Smooth muscle cell (in vitro differentiated cells): ENCODE measurements at regions not wholly inside any gene's neighbourhood (a gene's known extent, or its start where the extent isn't known, plus 50 kb on each side); places are given as distances from the start of the nearest gene placed in this dataset.

ENCODE experiments used
- DNase-seq: peaks from one replicate; lab custom pipeline; 2025; ENCODE audit not compliant: unreplicated experiment; lab: John Stamatoyannopoulos, UW
- H2AFZ ChIP-seq: fragments of 200-600 bp; sonication (generic); 2 replicates; pipeline ENCODE4 v1.6.0; 2016; ENCODE audit warnings: antibody characterized with exemption, low read depth, mild to moderate bottlenecking
- H3F3A ChIP-seq: fragments of 200-600 bp; sonication (generic); 2 replicates; pipeline ENCODE4 v1.6.0; 2017; ENCODE audit warnings: antibody characterized with exemption, low read depth
- H3K27ac ChIP-seq: fragments of 200-600 bp; sonication (generic); 2 replicates; pipeline ENCODE4 v1.5.1; 2016; ENCODE audit warnings: low read depth, mild to moderate bottlenecking
- H3K27me3 ChIP-seq: fragments of 200-600 bp; sonication (generic); 2 replicates; pipeline ENCODE4 v1.6.1; 2016; ENCODE audit warnings: low read depth, mild to moderate bottlenecking
- H3K36me3 ChIP-seq: fragments of 200-600 bp; sonication (generic); 2 replicates; pipeline ENCODE4 v1.5.1; 2016; ENCODE audit warnings: low read depth
- H3K4me1 ChIP-seq: fragments of 200-600 bp; sonication (generic); 2 replicates; pipeline ENCODE4 v1.5.1; 2016; ENCODE audit warnings: low read depth
- H3K4me2 ChIP-seq: fragments of 200-600 bp; sonication (generic); 2 replicates; pipeline ENCODE4 v1.6.0; 2016; ENCODE audit warnings: mild to moderate bottlenecking
- H3K4me3 ChIP-seq: fragments of 200-600 bp; sonication (generic); 2 replicates; pipeline ENCODE4 v1.5.1; 2016; ENCODE audit warnings: mild to moderate bottlenecking
- H3K79me2 ChIP-seq: fragments of 200-600 bp; sonication (generic); 2 replicates; pipeline ENCODE4 v1.6.0; 2016; ENCODE audit warnings: low read depth, mild to moderate bottlenecking
- H3K9ac ChIP-seq: fragments of 200-600 bp; sonication (generic); 2 replicates; pipeline ENCODE4 v1.6.0; 2016; ENCODE audit warnings: low read depth
- H3K9me3 ChIP-seq: fragments of 200-600 bp; sonication (generic); replicated peaks from 2 replicates; pipeline ENCODE4 v1.5.1; 2016; ENCODE audit warnings: low read depth
- H4K20me1 ChIP-seq: fragments of 200-600 bp; sonication (generic); 2 replicates; pipeline ENCODE4 v1.6.0; 2016; ENCODE audit warnings: low read depth
- CTCF ChIP-seq: fragments of 200-600 bp; sonication (generic); IDR thresholded peaks from 2 replicates; pipeline ENCODE4 v1.5.1; 2017; ENCODE audit warnings: borderline replicate concordance, mild to moderate bottlenecking, antibody characterized with exemption; ENCODE audit not compliant: insufficient read depth, poor library complexity, severe bottlenecking
- WGBS: methylation state at CpG from one replicate; pipeline ENCODE4 v1.1.7; 2016; ENCODE audit warnings: low lambda C conversion rate; 5-methylcytosine and 5-hydroxymethylcytosine counted together

GRCh38 chr5:173378727-173379126 lies 50.5 kb upstream of the STC2 start:
- no peak overlapping the region for H3K4me3 ChIP-seq
- no peak overlapping the region for H3K9ac ChIP-seq
- H3K4me2 ChIP-seq = no peak overlapping the region
- 97% methylated on average over 3 of the region's 3 CpGs for WGBS
- H3K9me3 ChIP-seq = no peaks in the 10 kb centered on the region
- H3K79me2 ChIP-seq = no peaks in the 10 kb centered on the region
- no peak overlapping the region for H2AFZ ChIP-seq
- TF ChIP-seq CTCF = no peak
- no peaks in the 10 kb centered on the region for H3K36me3 ChIP-seq
- H3K27ac ChIP-seq = no peak overlapping the region
- H4K20me1 ChIP-seq = no peaks in the 10 kb centered on the region
- no peaks in the 10 kb centered on the region for H3F3A ChIP-seq
- H3K4me1 ChIP-seq = peaks cover 5% of the 10 kb centered on the region
- DNase-seq = no peak
- peaks cover 3% of the 10 kb centered on the region for H3K27me3 ChIP-seq
